Endothelial cell of umbilical vein (primary cell): ENCODE measurements at regions not wholly inside any gene's neighbourhood (a gene's known extent, or its start where the extent isn't known, plus 50 kb on each side); places are given as distances from the start of the nearest gene placed in this dataset.

Source experiments
- CTCF ChIP-seq, 2 donors: IDR thresholded peaks; 1 replicate in 1 of 2; 2 replicates in 1 of 2; pipeline ENCODE4 v1.5.1; 2011; ENCODE audit warnings: low read length in 2 of 2, mild to moderate bottlenecking in 2 of 2, moderate library complexity in 2 of 2, control low read depth in 1 of 2, inconsistent platforms in 1 of 2, low read depth in 1 of 2; ENCODE audit not compliant: insufficient read depth in 1 of 2; ENCODE audit errors: extremely low read depth in 1 of 2
- EZH2 ChIP-seq: IDR thresholded peaks from 2 replicates; pipeline ENCODE4 v1.6.1; 2012; ENCODE audit warnings: borderline replicate concordance, low read depth, mild to moderate bottlenecking, moderate library complexity, low read length, inconsistent platforms; ENCODE audit not compliant: severe bottlenecking
- FOS ChIP-seq: IDR thresholded peaks from 2 replicates; pipeline ENCODE4 v1.6.1; 2011; ENCODE audit warnings: mild to moderate bottlenecking, low read length, moderate library complexity, borderline replicate concordance; ENCODE audit not compliant: insufficient read depth
- GATA2 ChIP-seq: IDR thresholded peaks from 2 replicates; pipeline ENCODE4 v1.7.0; 2011; ENCODE audit warnings: low read depth, mild to moderate bottlenecking, moderate library complexity, mixed read lengths, low read length; ENCODE audit not compliant: insufficient read length, insufficient read depth
- JUN ChIP-seq: IDR thresholded peaks from 2 replicates; pipeline ENCODE4 v1.6.1; 2011; ENCODE audit warnings: borderline replicate concordance, low read depth; ENCODE audit not compliant: insufficient read length, insufficient read depth
- MAX ChIP-seq: IDR thresholded peaks from 2 replicates; pipeline ENCODE4 v1.6.1; 2011; ENCODE audit not compliant: insufficient read depth, insufficient read length
- MYC ChIP-seq: IDR thresholded peaks from one replicate; pipeline ENCODE4 v1.6.1; 2011; ENCODE audit warnings: mild to moderate bottlenecking, low read depth, low read length
- POLR2A ChIP-seq: IDR thresholded peaks from 2 replicates; pipeline ENCODE4 v1.6.1; 2012; ENCODE audit warnings: low read depth, mild to moderate bottlenecking, control low read depth, low read length
- POLR2AphosphoS5 ChIP-seq: IDR thresholded peaks from 2 replicates; pipeline ENCODE4 v1.6.1; 2012; ENCODE audit warnings: low read depth, mild to moderate bottlenecking, control low read depth, low read length, moderate library complexity; ENCODE audit not compliant: insufficient read depth

GRCh38 chr1:229133151-229133550 is 137.8 kb upstream of the RAB4A start:
- no peak for TF ChIP-seq CTCF (IDR thresholded peaks at IDR 0.05; ENCODE audit: extremely low read depth in 1 of 2, insufficient read depth in 1 of 2, low read depth in 1 of 2, low read length in 2 of 2)
- TF ChIP-seq POLR2A: no peak
- no peak for TF ChIP-seq EZH2
- TF ChIP-seq POLR2AphosphoS5: no peak
- TF ChIP-seq MAX: no peak
- TF ChIP-seq MYC: no peak
- no peak for TF ChIP-seq GATA2
- no peak for TF ChIP-seq FOS
- no peak for TF ChIP-seq JUN
